ENCODE measurements at regions not wholly inside any gene's neighbourhood (a gene's known extent, or its start where the extent isn't known, plus 50 kb on each side); places are given as distances from the start of the nearest gene placed in this dataset.

GRCh38 chr7:16300361-16300895, 120.9 kb downstream of the CRPPA start:
- Histone ChIP-seq H3K4me2 (ENCODE audit: low read depth, low read length) (no peak overlapping the region), H3K36me3 (ENCODE audit: control insufficient read depth, insufficient read depth, low read length) (no peaks in the 10 kb centered on the region), H2BK20ac (ENCODE audit: low read depth, low read length) (no peak overlapping the region), H4K5ac (ENCODE audit: low read depth, low read length) (no peak overlapping the region), H3K18ac (ENCODE audit: low read depth, low read length) (no peak overlapping the region), H3K14ac (replicated peaks; ENCODE audit: low read depth, low read length) (no peak overlapping the region), H4K8ac (ENCODE audit: low read depth in 2 of 2, low read length in 2 of 2) (no peak overlapping the region), H4K91ac (ENCODE audit: insufficient read depth, low read depth, low read length) (no peak overlapping the region), H2AK9ac (replicated peaks; ENCODE audit: low read depth, low read length, poor library complexity) (no peak overlapping the region), H2BK5ac (ENCODE audit: low read depth, low read length, poor library complexity, severe bottlenecking) (no peak overlapping the region), H3K4me3 (ENCODE audit: insufficient read depth, low read depth, low read length) (no peak overlapping the region), H3K9me3 (ENCODE audit: control insufficient read depth, insufficient read depth, low read length) (no peaks in the 10 kb centered on the region), H3K27ac (ENCODE audit: insufficient read depth, low read length) (no peak overlapping the region), H2AK5ac (ENCODE audit: low read depth, low read length) (no peak overlapping the region), H3K9me1 (ENCODE audit: insufficient read depth, low read length) (0 out of 2 replicates have a peak, but pooled peaks cover 2% of the 10 kb centered on the region), H3K4ac (ENCODE audit: low read depth, low read length) (no peak overlapping the region), H2AFZ (replicated peaks; ENCODE audit: low read length, poor library complexity) (no peak overlapping the region), H4K20me1 (ENCODE audit: insufficient read depth, low read length) (no peaks in the 10 kb centered on the region), H3K56ac (ENCODE audit: extremely low read depth, insufficient read depth, low read length) (no peak overlapping the region), H3K4me1 (ENCODE audit: control insufficient read depth, insufficient read depth, low read length) (no peaks in the 10 kb centered on the region), H3K9ac (ENCODE audit: low read depth, low read length) (no peak overlapping the region), H3K23ac (ENCODE audit: low read depth, low read length) (no peak overlapping the region), H2BK120ac (ENCODE audit: low read depth, low read length) (no peak overlapping the region), H3K27me3 (ENCODE audit: control insufficient read depth, insufficient read depth, low read length) (no peaks in the 10 kb centered on the region), H2BK15ac (ENCODE audit: low read depth, low read length) (no peak overlapping the region), H3K79me1 (ENCODE audit: low read depth in 1 of 2, low read length in 2 of 2) (no peaks in the 10 kb centered on the region)
- intact Hi-C loops (cut with micrococcal nuclease) = no loop called here
- CTCF ChIA-PET = no interaction called here
- POLR2A ChIA-PET (ENCODE audit: unreplicated experiment) = no interaction called here
- BruUV-seq (replicated peaks) = no TSS peak
- WGBS, 2 experiments (ENCODE audit: extremely low coverage in 2 of 2, insufficient read length in 1 of 2) = no CpG with 5 or more reads among the region's 3 CpGs
- ATAC-seq (ENCODE audit: low read depth) (no peak), DNase-seq (no peak)
- dilution Hi-C loops (cut with HindIII; ENCODE audit: low sequenced_read_pairs, unreplicated experiment) = no loop called here
- TF ChIP-seq FOS (IDR thresholded peaks at IDR 0.05; ENCODE audit: low read depth, low read length) (no peak), NFE2L2 (IDR thresholded peaks at IDR 0.05; ENCODE audit: low read depth, low read length) (no peak), MAFK (IDR thresholded peaks at IDR 0.05; ENCODE audit: low read depth, low read length) (no peak), RFX5 (IDR thresholded peaks at IDR 0.05; ENCODE audit: low read depth, low read length) (no peak), CEBPB (IDR thresholded peaks at IDR 0.05; ENCODE audit: low read depth, low read length) (no peak), CTCF (conservative IDR thresholded peaks at IDR 0.05; ENCODE audit: low read depth, low read length) (no peak), MXI1 (IDR thresholded peaks at IDR 0.05; ENCODE audit: borderline replicate concordance, low read depth, low read length) (no peak), POLR2A (IDR thresholded peaks at IDR 0.05; ENCODE audit: low read depth, low read length) (no peak), MAZ (IDR thresholded peaks at IDR 0.05; ENCODE audit: borderline replicate concordance, low read depth, low read length) (no peak), ELK1 (IDR thresholded peaks at IDR 0.05; ENCODE audit: borderline replicate concordance, low read depth, low read length) (no peak), SMC3 (IDR thresholded peaks at IDR 0.05; ENCODE audit: low read depth, low read length) (no peak), USF2 (IDR thresholded peaks at IDR 0.05; ENCODE audit: low read depth, low read length) (no peak), CHD1 (IDR thresholded peaks at IDR 0.05; ENCODE audit: low read depth, low read length) (no peak), RAD21 (IDR thresholded peaks at IDR 0.05; ENCODE audit: low read length) (no peak), RCOR1 (IDR thresholded peaks at IDR 0.05; ENCODE audit: insufficient replicate concordance, low read length) (no peak), BHLHE40 (IDR thresholded peaks at IDR 0.05; ENCODE audit: low read depth, low read length) (no peak)
- in situ Hi-C loops (cut with MboI; ENCODE audit: low sequenced_read_pairs) = no loop called here
